CD4-positive, alpha-beta T cell treated with Interleukin-2 at 100 ng/mL for 4 hours (primary cell): ENCODE measurements at regions not wholly inside any gene's neighbourhood (a gene's known extent, or its start where the extent isn't known, plus 50 kb on each side); places are given as distances from the start of the nearest gene placed in this dataset.
"Not testable (repeated sequence)": the region's sequence is repeated elsewhere in the genome, so short reads cannot be mapped to it uniquely, and the experiment has no call there.

ENCODE experiments used
- DNase-seq: peaks from one replicate; pipeline ENCODE4 v3.0.0-alpha.2; 2020; ENCODE audit warnings: low spot score

DNA sequence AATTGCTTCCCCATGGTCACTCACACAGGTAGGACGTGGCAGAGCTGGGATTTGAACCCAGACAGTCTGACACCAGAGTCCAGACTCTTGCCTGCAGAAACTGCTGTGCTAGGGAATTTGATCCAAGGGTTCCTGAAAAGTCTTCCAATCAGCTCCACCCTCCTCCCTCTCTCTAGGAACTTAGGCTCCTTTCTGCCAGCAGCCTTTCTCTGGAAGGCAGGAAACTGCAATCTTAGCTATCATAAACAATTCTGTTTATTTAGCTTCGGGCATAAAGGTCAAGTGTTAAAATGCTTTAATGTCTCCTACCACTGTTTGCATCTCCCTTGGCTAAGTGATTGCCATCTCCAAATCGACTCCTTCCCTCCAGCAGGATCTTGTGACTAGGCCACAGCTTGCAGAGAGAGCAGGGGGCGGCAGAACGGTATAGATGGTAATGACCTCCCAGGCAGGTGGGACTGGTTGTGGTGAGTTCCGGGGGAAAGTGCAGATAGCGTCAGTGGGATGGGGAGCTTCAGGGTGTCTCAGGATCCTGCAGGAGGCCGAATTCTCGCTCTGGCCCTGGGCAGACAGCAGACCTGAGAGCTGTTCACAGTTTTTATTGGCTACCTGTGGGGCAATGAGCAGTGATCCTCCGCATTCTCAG lies 882.4 kb upstream of the EEF2KMT start:
- DNase-seq = no peak

DNA sequence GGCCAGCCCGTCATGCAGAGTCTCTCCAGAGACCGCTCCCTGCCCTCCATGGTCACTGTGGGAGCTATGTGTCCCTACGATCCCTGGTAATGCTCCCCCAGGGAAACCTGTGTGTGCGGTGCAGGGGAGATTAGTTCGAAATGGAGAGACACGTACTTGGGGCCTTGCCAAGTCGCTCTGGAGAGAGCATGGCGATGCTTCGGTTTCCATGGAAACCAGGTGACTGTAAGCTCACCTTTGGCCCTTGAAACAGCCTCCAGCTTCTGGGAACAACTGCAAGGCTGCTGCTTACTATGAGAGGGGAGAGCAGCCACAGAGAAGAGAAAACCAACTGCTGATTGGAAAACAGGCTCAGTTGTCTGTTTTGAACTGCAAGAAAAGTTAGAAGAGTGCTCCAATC lies 879.7 kb upstream of the EEF2KMT start:
- no peak for DNase-seq

DNA sequence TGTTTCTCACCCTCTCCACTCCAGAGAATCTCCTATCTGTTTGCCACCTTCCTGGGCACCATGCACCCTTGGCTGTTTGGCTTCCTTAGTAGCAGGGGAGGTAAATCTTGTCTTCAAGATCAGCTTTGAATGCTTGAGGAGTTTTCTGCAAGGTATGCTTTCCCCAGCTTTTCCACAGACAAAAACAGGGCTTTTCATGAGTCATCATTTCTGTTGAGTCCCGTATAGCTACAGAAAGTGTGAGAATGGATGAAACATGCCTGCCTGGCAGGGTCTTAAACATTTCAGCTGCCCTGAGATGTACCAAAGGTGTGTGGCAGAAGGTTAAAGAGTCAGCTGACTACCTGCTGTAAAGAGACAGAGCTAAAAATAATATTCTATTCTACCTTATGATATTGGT lies 875.2 kb upstream of the EEF2KMT start:
- DNase-seq = no peak

DNA sequence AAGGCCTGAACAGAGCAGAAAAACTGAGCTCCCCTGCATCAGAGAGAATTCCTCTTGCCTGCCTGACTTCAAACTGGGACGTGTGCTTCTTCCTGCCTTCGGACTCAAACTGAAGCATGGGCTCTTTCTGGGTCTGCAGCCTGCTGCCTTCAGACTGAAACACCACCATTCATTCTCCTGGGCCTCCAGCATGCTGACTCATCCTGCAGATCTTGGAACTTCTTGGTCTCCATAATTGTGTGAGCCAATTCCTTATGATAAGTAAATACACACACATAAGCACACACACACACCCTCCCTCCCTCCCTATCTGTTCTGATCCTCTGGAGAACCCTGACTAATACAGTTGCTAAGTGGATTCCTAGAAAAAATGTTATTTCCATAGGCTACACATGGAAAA lies 874.3 kb upstream of the EEF2KMT start:
- no peak for DNase-seq

GRCh38 chr16:5971106-5971505 lies 873.5 kb upstream of the EEF2KMT start:
- no peak for DNase-seq

GRCh38 chr16:5966004-5966403 lies 868.4 kb upstream of the EEF2KMT start:
- no peak for DNase-seq

DNA sequence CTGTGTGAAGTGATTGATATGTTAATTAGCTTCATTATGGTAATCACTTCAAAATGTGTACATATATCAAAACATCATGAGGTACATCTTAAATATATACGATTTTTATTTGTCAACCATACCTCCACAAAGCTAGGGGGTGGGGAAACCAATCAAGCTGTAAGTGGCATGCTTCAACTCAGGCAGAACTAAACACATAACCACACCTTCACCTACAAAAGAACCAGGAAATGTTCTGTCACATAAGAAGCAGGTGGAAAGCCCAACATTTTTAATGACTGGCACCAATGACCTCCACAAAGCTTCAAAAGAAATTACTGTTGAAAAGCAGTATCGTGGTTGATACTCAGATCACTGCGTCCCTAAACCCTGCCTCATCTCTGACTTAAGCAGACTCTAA lies 867.7 kb upstream of the EEF2KMT start:
- no peak for DNase-seq

GRCh38 chr16:5951486-5951885 lies 853.9 kb upstream of the EEF2KMT start:
- no peak for DNase-seq

GRCh38 chr16:5944971-5945370 lies 847.4 kb upstream of the EEF2KMT start:
- no peak for DNase-seq

- no peak for DNase-seq
Measured at GRCh38 chr16:5938607-5939006, 841.0 kb upstream of the EEF2KMT start.

DNA sequence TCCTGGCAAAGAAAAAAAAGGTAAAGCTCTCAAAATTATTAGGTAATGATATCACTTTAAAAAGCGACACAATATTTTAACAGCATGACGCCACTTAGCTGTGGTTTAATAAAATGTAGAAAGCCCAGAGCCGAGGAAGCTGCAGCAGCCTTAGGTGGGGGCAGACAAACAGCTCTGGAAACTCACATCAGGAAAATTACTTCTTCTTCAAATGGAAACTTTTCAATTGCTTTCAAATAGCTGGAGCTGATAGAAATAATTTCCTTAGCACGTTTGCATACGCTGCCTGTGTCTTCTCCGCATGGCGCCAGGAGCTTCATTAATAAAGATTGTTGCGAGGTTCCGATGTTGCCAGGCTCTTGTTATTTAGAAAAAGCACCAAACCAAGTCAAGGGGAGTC lies 835.3 kb upstream of the EEF2KMT start:
- no peak for DNase-seq

GRCh38 chr16:5928476-5929065 lies 831.0 kb upstream of the EEF2KMT start:
- DNase-seq = no peak

GRCh38 chr16:5925850-5926249 lies 828.3 kb upstream of the EEF2KMT start:
- no peak for DNase-seq

DNA sequence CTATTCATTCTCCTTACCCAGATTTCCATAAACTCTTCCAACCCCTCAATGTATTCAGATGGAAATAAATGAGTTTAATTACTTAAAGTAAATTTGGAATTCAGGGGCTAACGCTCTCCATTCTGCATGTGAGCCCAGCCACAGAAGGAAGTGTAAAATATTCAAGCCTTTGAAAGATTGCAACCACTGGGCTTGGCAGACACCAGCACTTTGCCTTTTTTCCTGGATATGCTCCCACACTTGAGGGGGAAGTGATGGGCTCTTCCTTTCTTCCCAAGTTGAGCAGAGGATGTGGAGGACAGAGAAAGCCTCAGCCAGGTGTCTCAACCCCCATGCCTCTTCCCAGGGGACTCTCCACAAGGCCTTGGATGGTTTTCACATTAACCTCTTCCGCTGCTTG lies 825.1 kb upstream of the EEF2KMT start:
- DNase-seq = no peak

DNA sequence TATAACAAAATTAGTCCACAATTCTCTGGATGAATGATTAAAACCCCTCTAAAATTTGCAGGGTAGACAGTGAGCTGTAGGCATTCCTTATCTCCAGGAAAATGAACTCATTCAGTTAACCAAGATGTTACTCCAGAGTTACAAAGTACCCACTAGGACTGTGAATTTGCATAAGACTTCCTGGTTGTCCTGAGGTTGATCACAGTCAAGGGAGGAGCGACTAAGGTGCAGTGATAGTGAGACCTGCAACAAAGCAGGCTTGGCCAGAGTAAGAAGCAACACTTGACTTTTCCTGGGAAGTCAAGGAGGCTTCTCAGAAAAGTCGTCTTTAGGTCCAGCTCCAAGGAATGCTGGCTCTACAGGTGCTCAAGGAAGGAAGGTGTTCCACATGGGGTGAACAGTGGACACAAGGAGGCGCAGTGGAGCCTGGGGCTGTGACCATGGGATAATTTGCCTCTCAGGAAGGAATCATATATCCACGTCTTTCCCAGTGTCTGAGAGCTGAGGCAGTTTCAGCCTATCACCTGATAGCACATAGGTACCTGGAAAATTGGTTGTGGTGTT lies 821.1 kb upstream of the EEF2KMT start:
- no peak for DNase-seq

DNA sequence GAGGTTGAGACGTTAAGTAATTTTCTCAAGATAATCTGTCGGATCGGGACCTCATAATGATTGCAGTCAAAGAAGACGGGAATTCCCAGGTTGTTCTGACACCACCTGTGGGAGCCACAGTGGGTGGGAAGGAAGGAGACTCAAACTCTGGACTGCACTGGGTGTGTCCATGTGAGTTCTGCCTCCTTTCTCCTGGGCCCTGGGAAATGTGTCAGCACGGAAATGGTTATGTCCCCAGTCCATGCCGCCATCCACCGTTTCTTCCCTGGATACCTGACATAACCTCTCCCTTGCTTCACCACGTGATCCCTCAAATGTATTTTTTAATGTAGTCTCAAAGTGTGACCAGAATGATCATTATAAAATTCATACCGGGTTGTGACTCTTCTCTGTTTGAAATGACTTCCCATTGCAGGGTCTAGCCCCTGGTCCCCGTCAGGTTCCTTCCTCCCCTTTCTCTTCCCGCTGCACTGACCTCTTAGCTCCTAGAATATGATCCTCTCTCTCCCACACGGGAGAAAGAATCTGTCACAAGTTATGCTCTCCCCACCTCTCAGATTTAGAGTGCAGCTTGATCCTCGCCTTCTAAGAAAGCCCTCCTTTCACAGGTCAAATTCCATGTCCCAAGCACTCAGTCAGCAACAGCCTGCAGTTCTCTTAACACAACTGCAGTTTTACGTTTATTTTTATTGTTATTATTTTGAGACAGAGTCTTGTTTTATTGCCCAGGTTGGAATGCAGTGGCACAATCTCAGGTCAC lies 820.0 kb upstream of the EEF2KMT start:
- no peak for DNase-seq

GRCh38 chr16:5916711-5917191 lies 819.2 kb upstream of the EEF2KMT start:
- DNase-seq = no peak

DNA sequence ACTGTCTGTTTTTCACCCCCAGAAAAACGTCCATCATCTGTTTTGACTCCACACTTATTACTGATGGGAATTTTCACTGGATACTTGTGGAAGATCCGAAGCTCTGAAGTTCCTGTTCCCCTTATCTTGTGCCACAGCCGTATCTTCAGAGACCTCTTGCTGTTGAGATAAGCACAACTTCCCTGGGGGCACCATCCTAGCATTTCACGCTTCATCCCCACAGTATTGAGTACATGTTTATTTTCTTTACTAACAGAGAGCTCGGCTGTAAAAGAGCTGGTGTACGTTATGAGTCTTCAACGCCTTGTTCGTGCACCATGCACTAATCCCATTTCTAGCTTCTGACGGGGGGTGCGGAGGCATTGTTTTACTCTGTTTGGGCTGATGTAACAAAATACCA lies 813.6 kb upstream of the EEF2KMT start:
- DNase-seq = no peak

- DNase-seq = not testable (repeated sequence)
Measured at GRCh38 chr16:5909556-5909955, 812.0 kb upstream of the EEF2KMT start.

DNA sequence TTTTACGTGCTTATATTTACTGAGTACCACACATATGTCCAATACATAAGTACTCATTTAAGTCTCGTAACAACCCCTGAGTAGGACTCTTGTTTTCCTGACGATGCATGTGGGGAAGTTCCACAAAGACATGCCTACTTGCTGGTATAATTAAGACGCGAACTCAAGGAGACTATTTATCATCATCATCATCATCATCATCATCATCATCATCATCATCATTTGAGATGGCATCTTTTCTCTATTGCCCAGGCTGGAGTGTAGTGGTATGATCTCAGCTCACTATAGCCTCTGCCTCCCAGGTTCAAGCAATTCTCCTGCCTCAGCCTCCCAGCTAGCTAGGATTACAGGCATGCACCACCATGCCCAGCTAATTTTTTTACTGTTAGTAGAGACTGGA lies 809.9 kb upstream of the EEF2KMT start:
- no peak for DNase-seq

DNA sequence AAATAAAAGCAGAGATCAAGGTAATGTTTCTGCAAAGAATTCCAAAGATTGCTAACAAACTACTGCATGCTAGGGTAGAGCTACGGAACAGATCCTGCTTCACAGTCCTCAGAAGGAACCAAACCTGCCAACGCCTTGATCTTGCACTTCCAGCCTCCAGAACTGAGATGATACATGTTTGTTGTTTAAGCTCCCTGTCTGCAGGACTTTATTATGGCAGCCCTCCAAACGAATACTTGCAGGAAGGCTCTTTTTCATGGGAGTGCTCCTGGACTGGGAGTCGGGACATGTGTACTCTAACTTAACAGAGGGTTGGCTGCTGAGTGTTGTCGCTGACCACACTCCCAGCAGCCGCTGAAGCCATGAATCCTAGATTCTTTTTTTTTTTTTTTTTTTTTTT lies 808.8 kb upstream of the EEF2KMT start:
- no peak for DNase-seq

- no peak for DNase-seq
Measured at GRCh38 chr16:5905935-5906334, 808.3 kb upstream of the EEF2KMT start.

DNA sequence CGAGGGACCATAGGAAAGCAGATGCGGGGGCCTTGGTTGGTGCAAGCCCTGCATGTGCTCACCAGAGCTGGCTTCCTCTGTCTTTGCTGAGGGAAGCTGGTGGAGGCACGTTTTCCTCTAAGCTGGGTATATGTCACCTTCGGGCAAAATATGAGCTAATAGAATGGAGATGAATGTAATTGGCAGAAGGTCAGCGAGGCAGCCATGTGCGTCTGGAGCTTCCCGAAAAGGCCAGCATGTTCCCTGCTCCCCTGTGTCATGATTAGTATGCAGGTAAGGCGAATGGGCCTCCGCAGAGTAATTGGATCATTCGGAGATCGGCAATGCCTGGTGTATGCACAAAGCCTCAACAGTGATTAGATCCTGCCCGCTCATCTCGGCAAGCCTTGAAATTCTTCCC lies 806.2 kb upstream of the EEF2KMT start:
- no peak for DNase-seq
